NCI-H146 treated with DMSO at 0.1 percent for 48 hours (cell line): ENCODE measurements at regions not wholly inside any gene's neighbourhood (a gene's known extent, or its start where the extent isn't known, plus 50 kb on each side); places are given as distances from the start of the nearest gene placed in this dataset.
A peak's percentile ranks its signal among the peaks of the same experiment; 100 is the strongest.

Experiments used
- DNase-seq: peaks from one replicate; lab custom pipeline; 2025; ENCODE audit not compliant: unreplicated experiment; lab: John Stamatoyannopoulos, UW

GRCh38 chr22:34038801-34039555 lies 118.7 kb upstream of the LARGE1 start:
- DNase-seq: no peak

GRCh38 chr22:34045311-34045710 lies 125.0 kb upstream of the LARGE1 start:
- DNase-seq: no peak

- no peak for DNase-seq
Observed at GRCh38 chr22:34055525-34056200, 135.4 kb upstream of the LARGE1 start.

- no peak for DNase-seq
Observed at GRCh38 chr22:34057726-34058125, 137.4 kb upstream of the LARGE1 start.

- DNase-seq: no peak
Observed at GRCh38 chr22:34064696-34065095, 144.4 kb upstream of the LARGE1 start.

GRCh38 chr22:34067031-34067430 lies 146.8 kb upstream of the LARGE1 start:
- DNase-seq: no peak

- DNase-seq: no peak
Observed at GRCh38 chr22:34068001-34068400, 147.7 kb upstream of the LARGE1 start.

- DNase-seq: no peak
Observed at GRCh38 chr22:34070051-34070450, 149.8 kb upstream of the LARGE1 start.

- DNase-seq: no peak
Observed at GRCh38 chr22:34070531-34070930, 150.3 kb upstream of the LARGE1 start.

GRCh38 chr22:34072585-34072984 lies 152.3 kb upstream of the LARGE1 start:
- DNase-seq: no peak

GRCh38 chr22:34080433-34080832 lies 160.2 kb upstream of the LARGE1 start:
- DNase-seq: no peak

- DNase-seq: no peak
Observed at GRCh38 chr22:34096770-34097169, 176.5 kb upstream of the LARGE1 start.

GRCh38 chr22:34099278-34099677 lies 179.0 kb upstream of the LARGE1 start:
- DNase-seq: no peak

- no peak for DNase-seq
Observed at GRCh38 chr22:34102633-34103032, 182.4 kb upstream of the LARGE1 start.

GRCh38 chr22:34105461-34106062 lies 185.3 kb upstream of the LARGE1 start:
- DNase-seq: peak; percentile 1

- no peak for DNase-seq
Observed at GRCh38 chr22:34108168-34108567, 187.9 kb upstream of the LARGE1 start.

GRCh38 chr22:34111210-34111824 lies 191.0 kb upstream of the LARGE1 start:
- no peak for DNase-seq

- DNase-seq: no peak
Observed at GRCh38 chr22:34113381-34113780, 193.1 kb upstream of the LARGE1 start.

- no peak for DNase-seq
Observed at GRCh38 chr22:34114406-34114805, 194.1 kb upstream of the LARGE1 start.

- DNase-seq: no peak
Observed at GRCh38 chr22:34115722-34116121, 195.4 kb upstream of the LARGE1 start.

- DNase-seq: no peak
Observed at GRCh38 chr22:34116126-34116525, 195.8 kb upstream of the LARGE1 start.

- no peak for DNase-seq
Observed at GRCh38 chr22:34122042-34122441, 201.8 kb upstream of the LARGE1 start.
